ENCODE measurements at regions not wholly inside any gene's neighbourhood (a gene's known extent, or its start where the extent isn't known, plus 50 kb on each side); places are given as distances from the start of the nearest gene placed in this dataset.

- TF ChIP-seq CTCF (IDR thresholded peaks at IDR 0.05) (no peak), POLR2A (IDR thresholded peaks at IDR 0.05) (no peak)
Observed at GRCh38 chr10:108899670-108900069, 1023.6 kb downstream of the XPNPEP1 start.

Data from tibial nerve (tissue), 3 donors.